ELF-1 (cell line): ENCODE measurements at regions not wholly inside any gene's neighbourhood (a gene's known extent, or its start where the extent isn't known, plus 50 kb on each side); places are given as distances from the start of the nearest gene placed in this dataset.
"Not testable (repeated sequence)": the region's sequence is repeated elsewhere in the genome, so short reads cannot be mapped to it uniquely, and the experiment has no call there.

Source experiments
- DNase-seq: peaks from one replicate; pipeline ENCODE4 v3.0.0-alpha.2; 2016; ENCODE audit warnings: low read depth, low spot score

DNA sequence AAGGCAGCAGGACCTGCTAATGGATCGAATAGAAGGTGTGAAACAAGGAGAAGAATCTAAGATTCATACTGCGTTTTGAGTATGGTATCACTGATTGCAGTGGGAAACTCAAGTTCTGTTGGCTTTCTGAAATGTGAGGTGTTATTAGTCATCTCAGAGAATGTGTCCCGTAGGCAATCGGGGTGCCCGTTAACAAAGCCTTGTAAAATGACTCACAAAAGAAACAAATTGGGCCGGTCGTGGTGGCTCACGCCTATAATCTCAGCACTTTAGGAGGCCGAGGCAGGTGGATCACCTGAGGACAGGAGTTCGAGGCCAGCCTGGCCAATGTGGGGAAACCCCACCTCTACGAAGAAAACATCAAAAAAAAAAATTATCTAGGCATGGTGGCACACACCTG, 118.2 kb upstream of the C7orf33 start:
- DNase-seq: no peak

GRCh38 chr7:148473703-148474480, 116.7 kb upstream of the C7orf33 start:
- no peak for DNase-seq

DNA sequence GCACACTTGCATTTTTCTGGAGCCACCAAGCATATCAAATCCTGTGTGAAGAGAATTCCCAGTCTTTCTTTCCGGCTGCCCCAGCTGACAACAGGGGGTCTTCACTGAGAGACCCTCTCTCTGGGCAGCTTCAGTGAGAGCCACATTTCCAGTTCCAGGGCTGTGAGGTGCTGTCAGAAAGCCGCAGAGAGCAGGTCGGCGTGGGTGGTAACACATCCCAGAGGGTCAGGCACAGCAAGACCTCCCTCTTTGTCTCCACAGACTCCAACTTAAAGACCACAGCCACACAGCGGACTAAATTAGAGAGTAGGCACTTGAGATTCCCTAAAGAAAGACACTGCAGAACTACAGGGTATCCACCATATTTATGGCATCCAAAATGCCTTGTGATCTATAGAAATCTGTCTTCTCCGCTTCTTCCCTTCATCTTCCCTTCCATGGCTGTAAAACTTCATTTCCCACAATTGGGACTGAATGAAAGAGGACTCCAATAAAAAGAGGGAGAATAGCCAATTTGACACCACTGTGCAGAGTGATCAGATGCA, 116.0 kb upstream of the C7orf33 start:
- DNase-seq: no peak

- DNase-seq: peak; percentile 32
Measured at GRCh38 chr7:148478551-148478950, 112.0 kb upstream of the C7orf33 start.

DNA sequence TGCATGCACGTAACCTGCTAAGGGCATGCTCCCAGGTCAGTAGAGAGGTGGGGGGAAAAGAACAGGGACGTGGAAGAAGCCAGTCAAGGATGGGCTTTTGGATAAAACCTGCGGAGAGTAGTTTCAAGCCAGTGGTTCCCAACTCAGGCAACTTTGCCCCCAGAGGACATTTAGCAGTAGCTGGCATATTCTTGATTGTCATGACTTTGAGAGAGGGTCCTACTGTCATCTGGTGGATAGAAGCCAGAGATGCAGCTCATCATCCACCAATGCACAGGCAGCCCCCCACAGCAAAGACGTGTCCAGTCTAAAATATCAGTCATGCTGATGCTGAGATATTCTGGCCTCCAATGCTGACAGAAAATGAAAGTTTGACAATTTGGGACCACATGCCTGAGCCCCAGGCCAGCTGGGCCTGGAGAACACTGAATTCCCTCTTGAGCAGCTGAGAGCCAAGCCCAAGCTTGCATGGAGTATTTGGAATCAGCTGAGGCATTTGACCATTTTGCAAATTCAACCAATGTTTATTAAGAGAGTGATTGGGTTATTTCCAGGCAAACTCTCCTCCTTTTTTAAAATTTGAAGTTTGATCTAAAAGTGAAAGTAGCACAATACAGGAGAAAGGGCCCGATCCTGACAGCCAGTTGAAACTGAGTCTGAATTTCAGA, 110.0 kb upstream of the C7orf33 start:
- DNase-seq: no peak

DNA sequence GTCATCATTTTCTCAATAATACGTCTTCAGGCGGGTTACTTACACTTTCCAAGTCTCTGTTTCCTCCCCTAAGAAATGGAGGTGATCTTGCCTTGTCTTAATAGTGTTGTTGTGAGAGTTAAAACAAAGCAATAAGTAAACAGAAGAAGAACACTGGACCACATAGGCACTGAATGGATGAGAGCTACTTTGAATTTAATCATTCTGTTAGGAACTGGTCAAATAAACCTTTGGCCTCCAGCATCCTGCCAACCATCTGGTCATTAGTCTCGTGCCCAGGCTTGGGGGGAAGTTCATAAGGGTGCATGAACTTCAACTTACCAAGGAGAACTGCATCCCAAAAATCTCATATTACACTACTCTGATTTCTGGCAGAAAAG, 109.4 kb upstream of the C7orf33 start:
- no peak for DNase-seq

DNA sequence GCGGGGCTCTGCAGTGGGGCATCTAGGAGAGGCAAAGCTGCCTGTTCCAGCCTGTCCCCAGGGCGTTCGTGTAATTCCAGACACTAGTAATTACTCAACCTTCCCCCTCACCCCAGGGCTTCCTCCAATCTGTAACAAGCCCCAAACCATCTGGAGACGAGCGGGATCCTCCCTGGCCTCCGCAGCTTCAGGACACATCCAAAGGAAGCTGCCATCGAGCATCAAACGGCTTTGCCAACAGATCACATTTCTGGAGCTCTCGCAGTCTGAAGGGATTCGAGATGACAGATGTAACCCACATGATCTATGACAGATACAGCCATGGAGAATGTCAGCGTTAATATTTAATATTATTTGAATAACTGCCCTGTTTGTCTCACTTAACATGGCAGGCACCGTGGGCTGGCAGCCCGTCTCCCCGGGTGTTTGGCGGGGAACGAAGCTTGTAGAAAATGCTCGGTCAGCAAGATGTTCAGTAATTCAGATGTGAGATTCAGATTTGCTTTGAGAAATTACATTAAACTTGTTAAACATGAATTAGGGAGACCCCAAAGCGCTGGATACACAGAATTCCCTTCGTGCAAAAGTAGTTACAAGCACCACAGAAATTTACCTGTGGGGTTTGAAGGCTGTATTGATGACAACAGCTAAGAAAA, 108.5 kb upstream of the C7orf33 start:
- peak; percentile 89 for DNase-seq

- no peak for DNase-seq
Measured at GRCh38 chr7:148483515-148484308, 106.9 kb upstream of the C7orf33 start.

GRCh38 chr7:148484486-148484885, 106.1 kb upstream of the C7orf33 start:
- no peak for DNase-seq

GRCh38 chr7:148485618-148486017, 104.9 kb upstream of the C7orf33 start:
- no peak for DNase-seq

- no peak for DNase-seq
Measured at GRCh38 chr7:148486937-148487336, 103.6 kb upstream of the C7orf33 start.

GRCh38 chr7:148487912-148488311, 102.7 kb upstream of the C7orf33 start:
- no peak for DNase-seq

- no peak for DNase-seq
Measured at GRCh38 chr7:148489678-148490077, 100.9 kb upstream of the C7orf33 start.

DNA sequence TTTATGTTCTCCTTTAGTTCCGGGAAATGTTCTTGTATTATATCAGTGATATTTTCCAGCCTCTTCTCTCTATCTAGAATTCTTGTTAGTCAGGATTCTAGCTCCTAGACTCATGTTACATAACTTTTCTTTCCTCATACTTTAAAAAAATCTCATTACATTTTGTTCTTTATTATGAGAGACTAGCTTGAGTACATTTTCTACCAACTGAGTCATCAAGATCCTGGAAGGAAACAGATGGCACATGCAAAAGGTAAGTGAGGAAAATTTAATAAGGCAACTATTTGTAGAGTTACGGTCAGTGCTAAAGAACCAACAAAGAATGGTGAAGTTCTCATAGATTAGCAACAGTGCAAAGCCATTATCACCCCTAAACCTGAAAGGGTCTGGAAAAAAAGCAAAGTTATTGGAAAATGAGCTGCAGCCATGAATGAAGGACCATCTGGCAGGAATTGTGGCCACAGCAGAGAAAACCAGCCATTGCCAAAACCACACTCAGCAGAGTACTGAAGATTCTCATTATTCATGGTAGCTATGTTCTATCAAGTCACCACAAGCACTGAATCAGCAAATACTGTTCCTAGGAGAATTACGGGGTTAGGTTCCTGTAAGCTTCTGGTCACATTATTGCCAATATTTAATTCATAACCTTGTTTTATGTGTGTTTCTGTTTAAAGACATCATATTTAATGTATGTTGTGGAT, 98.3 kb upstream of the C7orf33 start:
- DNase-seq: no peak

- no peak for DNase-seq
Measured at GRCh38 chr7:148495605-148496004, 95.0 kb upstream of the C7orf33 start.

- DNase-seq: no peak
Measured at GRCh38 chr7:148500978-148501377, 89.6 kb upstream of the C7orf33 start.

DNA sequence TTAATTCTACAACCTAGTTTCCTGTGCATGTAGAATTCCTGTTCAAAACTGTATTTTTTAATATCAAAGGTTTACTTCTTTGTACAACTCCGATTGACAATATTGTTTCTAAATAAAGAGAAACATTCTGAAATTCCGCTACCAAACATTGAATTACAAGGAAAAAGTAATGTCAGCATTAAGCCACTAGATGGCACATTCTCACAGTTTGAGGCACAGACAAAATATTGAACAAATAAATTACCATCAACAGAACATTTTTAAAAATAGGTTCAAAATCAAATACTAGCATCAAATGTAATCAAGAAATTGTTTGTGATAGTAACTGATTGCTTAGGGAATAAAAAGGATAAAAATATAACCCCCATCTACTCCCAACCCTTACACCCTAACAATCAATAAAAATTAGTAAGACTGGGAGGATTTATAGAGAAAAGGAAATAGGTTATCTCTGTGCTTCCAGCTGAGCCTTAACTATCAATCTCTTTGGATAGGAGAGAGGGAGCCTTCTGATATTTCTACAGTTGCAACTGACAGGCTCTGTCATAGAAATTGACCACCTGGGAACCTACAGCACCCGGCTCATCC, 86.6 kb upstream of the C7orf33 start:
- DNase-seq: no peak

DNA sequence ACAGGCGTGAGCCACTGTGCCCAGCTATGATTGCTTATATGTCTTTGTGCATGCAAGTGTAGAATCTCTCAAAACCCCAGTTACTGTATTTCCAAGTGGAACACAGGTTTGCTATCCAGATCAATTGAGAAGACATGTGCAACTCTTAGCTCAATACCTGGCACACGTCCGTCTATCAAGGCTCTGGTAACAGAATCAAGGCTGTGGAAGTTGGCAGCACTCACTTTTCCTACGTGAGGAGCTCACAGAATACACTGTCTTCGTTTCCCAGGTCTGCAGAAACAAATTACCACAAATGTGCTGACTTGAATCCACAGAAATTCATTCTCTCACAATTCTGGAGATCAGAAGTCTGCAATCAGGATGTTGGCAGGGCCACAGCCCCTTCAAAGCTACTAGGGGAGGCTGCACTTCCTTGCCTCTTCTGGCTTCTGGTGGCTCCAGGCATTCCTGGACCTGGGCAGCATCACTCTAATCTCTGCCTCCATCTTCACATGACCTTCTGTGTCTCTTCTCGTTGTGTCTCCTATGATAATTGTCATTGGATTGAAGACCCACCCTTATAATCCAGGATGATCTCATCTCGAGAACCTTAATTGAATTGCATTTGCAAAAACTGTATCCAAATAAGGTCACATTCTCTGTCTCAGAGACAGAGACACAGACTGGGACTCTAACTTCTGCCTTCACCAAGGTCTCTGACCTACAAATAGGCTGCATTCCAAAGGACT, 84.8 kb upstream of the C7orf33 start:
- DNase-seq: no peak

DNA sequence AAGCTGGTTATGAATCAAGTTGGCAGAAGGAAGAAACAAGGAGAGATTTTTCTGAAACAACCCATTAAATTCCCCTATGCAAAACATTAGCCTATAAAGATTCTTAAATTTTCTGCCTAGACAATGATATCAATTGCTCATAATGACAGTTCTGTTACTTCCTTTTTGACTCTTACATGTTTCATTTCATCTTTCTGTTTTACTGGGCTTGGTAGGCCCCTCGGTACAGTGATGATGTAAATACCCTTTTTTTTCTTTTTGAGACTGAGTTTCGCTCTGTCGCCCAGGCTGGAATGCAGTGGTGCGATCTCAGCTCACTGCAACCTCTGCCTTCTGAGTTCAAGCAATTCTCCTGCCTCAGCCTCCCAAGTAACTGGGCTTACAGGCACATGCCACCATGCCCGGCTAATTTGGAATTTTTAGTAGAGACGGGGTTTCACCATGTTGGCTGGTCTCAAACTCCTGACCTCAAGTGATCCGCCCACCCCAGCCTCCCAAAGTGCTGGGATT, 83.4 kb upstream of the C7orf33 start:
- DNase-seq: not testable (repeated sequence)

- no peak for DNase-seq
Measured at GRCh38 chr7:148507787-148508186, 82.8 kb upstream of the C7orf33 start.
